Stimulated activated CD8-positive, alpha-beta memory T cell treated with anti-CD3 and anti-CD28 coated beads, Interleukin-7, amount 100 ng/mL, for 48 hours (primary cell): ENCODE measurements at regions not wholly inside any gene's neighbourhood (a gene's known extent, or its start where the extent isn't known, plus 50 kb on each side); places are given as distances from the start of the nearest gene placed in this dataset.
"Not testable (repeated sequence)": the region's sequence is repeated elsewhere in the genome, so short reads cannot be mapped to it uniquely, and the experiment has no call there.

Experiments
- DNase-seq, 2 donors: peaks; one replicate each; pipeline ENCODE4 v3.0.0-alpha.2; 2020; ENCODE audit warnings: low read depth in 1 of 2; ENCODE audit errors: extremely low read depth in 1 of 2

DNA sequence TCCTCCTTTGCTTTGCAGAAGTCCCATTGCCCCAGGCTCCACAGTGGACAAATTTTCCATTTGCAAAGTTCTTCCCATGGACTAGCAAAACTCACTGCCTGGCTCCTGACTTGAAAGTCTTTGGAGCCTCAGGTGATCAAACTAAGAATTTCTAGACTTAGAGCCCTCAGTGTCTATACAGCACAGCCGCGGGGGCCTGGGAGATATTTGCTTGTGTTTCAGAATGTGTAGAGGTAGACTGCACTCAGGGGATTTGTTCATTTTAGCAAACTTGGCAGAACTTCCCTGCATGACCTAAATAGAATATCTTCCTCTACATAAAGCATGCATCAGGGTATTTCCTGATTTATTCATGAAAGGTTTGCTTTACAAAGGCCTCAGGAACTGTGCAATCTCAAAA is 384.2 kb upstream of the ZNF462 start:
- DNase-seq, result no peak

DNA sequence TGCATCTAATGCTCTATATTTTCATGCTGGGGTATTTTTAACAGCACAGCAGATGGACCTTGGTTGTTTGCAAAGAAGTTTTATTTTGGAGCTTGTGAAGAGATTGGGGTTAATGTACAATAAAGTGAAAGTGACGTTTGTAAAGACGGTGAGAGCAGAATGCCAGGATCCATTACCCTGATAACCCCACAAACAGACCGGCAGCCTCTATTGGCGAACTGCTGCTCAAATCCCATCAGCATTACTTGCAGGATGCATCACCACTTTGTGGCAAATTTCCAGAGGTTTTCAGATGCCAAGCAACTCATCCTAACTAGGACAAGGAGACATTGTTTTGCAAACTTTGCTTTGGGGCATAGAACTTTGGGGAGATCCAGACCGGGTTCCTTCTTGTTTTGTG is 383.3 kb upstream of the ZNF462 start:
- no peak for DNase-seq

DNA sequence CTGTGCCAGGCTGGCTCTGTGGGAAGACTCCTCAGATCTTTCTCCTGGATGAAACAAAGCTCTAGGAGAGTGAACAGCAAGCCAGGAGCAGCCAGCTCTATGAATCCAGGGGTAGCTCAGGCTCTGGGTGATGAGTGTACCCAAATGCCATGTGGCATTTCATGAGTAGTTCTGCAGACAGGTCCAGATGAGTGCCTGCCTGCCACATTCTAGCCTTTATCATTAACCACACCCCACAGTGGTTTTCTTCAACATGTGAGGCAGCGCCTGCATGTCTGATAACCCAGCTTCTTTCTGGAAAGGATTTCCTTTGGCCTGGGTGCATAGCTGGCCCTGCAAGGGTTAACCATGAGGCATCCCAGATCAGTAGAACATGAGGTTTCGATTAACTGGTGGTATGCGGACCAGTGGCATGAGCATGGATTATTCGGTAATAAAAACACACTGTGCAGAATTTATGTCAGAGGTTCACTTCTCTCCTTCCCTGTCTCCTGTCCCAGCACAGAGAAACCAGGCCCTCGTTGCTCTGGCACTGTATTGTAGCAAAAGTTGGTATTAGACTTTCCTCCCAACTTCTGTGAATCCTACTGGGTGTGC is 381.9 kb upstream of the ZNF462 start:
- no peak for DNase-seq

- DNase-seq, result no peak
Observed at GRCh38 chr9:106482733-106483132, 380.2 kb upstream of the ZNF462 start.

GRCh38 chr9:106486685-106487084 is 376.3 kb upstream of the ZNF462 start:
- no peak for DNase-seq

DNA sequence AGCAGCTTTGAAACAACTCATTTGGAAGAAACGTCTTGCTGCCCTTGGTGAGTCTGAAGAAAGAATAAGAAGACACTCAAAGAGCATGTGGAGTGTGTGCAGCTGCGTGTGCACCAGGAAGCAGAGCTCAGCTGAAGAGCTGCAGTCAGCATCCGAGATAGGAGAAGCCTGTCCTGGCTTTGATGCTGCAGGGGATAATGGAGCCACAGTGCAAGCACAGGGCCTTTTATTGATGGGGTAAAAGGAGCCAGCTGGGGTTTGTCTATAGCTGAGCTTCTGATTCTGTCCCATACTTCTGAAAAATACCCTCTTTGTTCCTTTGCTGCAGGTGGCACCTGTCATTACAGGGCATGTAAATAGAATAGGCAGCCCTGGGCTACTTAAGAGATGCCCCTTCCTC is 375.7 kb upstream of the ZNF462 start:
- DNase-seq, result no peak

- DNase-seq, result not testable (repeated sequence)
Observed at GRCh38 chr9:106492126-106492525, 370.8 kb upstream of the ZNF462 start.

DNA sequence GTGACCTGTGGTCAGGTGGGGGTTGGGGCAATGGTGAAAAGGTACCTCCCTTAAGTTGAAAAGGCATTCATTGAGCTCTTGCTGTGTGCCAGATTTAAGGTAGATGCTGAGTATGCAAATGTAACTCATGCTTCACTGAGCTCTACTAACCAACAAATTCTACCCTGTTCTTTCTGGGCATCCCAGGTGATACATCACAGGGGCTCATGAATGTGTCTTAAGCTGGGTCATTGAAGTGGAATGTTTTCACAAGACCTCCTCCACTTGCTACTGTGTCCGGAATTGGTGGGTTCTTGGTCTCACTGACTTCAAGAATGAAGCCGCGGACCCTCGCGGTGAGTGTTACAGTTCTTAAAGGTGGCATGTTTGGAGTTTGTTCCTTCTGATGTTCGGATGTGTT is 362.8 kb upstream of the ZNF462 start:
- no peak for DNase-seq

DNA sequence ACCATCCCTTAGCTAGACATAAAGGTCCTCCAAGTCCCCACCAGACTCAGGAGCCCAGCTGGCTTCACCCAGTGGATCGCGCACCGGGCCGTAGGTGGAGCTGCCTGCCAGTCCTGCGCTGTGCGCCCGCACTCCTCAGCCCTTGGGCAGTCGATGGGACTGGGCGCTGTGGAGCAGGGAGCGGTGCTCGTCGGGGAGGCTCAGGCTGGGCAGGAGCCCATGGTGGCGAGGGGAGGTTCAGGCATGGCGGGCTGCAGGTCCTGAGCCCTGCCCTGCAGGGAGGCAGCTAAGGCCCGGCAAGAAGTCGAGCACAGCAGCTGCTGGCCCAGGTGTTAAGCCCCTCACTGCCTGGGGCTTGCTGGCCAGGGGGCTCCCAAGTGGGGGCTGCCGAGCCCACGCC is 361.8 kb upstream of the ZNF462 start:
- not testable (repeated sequence) for DNase-seq

GRCh38 chr9:106502930-106503329 is 360.0 kb upstream of the ZNF462 start:
- no peak for DNase-seq

DNA sequence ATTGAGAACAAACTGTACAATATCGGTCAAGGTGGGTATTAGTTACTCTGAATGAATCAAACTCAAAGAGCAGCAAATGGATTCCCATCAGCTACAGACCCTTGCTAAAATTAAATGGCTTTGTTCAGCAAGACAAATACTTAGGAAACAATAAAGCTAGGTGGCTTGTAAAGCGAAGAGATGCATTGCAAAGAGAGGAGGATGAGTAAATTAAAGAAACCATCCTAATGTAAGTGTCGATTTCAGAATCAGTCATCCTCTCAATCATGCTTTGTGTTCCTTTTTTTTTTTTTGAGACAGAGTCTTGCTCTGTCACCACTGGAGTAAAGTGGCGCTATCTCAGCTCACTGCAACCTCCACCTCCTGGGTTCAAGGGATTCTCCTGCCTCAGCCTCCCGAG is 359.2 kb upstream of the ZNF462 start:
- DNase-seq, result no peak

- DNase-seq, result no peak
Observed at GRCh38 chr9:106526716-106527204, 336.2 kb upstream of the ZNF462 start.

GRCh38 chr9:106528158-106528557 is 334.8 kb upstream of the ZNF462 start:
- no peak for DNase-seq

- DNase-seq, result no peak
Observed at GRCh38 chr9:106529616-106530015, 333.4 kb upstream of the ZNF462 start.

- no peak for DNase-seq
Observed at GRCh38 chr9:106531491-106531890, 331.5 kb upstream of the ZNF462 start.

DNA sequence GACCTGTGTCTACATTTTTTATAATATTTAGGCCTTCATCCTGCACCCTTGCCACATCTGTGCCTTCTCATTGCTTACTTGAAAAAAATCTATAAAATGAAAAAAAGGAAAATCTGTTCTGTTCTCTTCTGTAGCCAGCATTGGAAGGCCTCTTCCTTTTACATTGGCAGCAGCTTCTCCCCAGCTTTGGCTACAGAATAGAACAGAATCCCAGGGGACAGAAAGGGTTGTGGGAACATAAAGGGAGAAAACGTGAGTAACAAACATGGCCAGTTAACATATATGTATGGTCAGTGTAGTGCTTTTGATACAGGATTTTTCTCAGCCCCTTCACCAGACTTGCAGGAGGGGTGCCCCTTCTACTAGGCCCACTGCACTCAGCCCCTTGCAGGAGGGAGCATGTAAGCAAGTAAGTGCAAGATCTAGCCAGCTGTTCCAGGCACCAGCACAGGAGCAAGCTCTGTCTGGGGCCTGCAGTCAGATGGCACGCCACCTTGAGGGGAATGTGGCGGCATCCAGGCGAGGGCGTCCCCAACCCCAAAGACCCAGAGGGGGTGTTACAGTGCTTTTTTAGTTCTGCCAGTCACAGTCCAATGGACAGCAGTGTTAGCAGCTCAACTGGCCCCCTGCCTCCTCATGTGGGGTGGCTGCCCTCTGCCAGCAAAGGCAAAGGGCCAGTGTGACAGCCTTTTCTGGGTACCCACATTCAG is 330.5 kb upstream of the ZNF462 start:
- no peak for DNase-seq

DNA sequence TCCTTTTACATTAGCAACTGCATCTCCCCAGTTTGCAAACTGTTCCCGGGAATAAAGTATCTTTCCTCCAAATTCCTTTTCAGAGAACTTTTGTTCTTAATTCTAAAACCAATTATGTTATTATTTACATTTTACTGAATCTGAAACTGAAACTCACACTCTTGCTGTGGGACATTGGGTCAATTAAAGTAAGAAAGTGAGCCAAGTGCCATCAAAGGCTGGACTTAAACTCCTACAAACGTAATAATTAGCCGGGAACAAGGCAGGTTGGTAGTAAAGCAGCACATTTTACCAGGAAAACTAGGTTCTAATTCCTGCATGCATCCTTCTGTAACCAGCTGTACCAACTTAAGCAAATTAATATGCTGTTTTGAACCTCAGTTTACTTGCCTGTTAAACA is 328.2 kb upstream of the ZNF462 start:
- DNase-seq, result no peak

GRCh38 chr9:106535439-106535838 is 327.5 kb upstream of the ZNF462 start:
- no peak for DNase-seq

DNA sequence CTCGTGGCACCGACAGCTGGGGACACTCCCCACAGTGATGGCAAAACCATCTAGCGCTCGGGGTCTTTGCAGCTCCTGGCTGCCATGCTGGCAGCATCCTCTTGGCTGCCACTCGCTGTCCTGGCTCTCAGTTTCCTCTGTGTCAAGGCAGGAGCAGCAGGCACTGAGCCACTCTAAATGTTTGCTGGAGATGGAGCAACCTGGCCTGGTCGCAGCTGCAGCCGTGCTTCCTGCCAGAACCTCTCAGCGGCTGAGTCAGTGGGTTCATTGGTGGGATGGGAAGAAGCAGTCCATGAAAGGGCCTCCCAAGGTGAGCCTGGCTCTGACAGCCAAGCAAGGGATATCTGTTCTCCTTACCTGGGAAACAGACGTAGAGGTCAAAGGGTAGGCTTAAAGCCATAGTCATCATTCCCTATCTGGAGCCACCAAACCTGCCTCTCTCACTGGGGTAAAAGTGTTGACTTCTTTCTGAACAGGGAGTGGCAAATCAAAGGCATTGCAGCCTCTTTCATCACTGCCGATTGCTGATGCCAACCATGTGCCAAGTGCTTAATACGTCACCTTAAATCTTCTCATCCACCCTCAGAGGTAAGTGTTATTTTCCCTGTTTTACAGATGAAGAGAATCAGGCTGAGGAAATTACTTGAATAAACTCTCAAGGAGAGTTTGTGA is 304.8 kb upstream of the ZNF462 start:
- no peak for DNase-seq

DNA sequence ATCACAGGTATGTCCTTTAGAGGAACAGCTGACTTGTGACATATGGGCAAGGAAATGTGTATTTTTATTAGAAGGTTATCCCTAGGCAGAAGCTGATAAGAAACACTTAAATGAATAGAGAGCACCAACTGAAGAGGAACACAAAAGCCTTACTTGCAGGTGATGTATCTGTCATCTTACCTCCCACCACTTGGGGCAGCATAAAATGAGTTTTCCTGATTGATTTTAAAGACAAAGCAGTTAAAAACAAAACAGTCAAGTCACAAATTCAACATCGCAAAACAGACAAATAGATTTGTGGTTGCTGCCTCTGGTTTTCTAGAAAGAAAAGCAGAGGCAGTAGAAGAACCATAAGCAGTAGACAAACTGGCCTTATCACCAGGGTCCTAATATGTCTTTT is 302.4 kb upstream of the ZNF462 start:
- DNase-seq, result no peak

DNA sequence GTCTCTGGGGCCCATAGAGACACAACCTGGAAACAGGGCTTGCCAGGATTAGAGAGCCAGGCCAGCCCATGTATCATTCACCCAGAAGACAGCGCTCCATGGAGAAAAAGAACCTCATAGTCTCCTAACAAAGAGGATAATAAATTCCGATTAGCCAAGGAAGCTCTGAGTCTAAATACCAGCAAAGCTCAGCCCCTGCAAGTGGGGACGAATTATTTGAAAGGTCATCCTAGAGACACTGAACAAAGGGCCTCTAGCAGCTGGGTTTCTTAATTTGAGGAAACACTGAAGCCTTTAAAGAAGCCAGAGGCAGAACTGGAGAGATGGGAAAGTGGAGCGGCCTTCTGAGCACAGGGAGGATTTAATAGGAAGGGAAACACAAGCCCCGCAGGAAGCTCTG is 287.1 kb upstream of the ZNF462 start:
- DNase-seq, result no peak

DNA sequence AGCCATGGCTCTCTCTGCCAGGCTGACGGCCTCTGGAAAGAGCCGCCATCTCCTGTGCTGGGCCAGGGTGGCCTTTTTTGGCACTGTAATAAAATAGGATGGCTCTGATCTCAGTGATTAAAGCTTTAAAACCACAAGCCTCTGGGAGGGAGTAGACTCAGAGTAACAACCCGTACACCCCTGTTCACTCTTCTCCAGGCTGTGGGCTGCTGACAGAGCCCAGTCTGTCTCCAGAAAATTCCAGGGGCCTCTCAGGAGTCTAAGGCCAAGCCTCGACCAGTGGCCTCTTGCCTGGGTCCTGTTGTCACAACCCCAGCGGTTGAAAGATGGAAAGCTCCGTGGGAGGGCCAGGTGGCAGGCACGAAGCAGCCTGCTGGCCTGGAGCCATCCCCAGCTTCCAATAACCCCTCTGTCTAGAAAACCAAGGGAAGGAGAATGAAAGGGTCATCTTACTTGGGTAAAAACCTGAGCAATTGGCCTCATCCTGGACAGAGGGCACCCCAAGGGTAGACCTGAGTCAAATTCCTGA is 286.7 kb upstream of the ZNF462 start:
- no peak for DNase-seq
